SK-N-SH treated with all-trans-retinoic acid at 6 μM for 48 hours (cell line): ENCODE measurements at regions not wholly inside any gene's neighbourhood (a gene's known extent, or its start where the extent isn't known, plus 50 kb on each side); places are given as distances from the start of the nearest gene placed in this dataset.

ENCODE experiments used
- ATAC-seq: fragments of 200-7000 bp; cut with Tn5 transposase; 3 replicates; pipeline ENCODE4 v1.9.1; 2020; ENCODE audit warnings: mild to moderate bottlenecking, moderate library complexity
- ARNTL ChIP-seq: fragments of 450-650 bp; formaldehyde crosslinking; IDR thresholded peaks from 2 replicates; pipeline ENCODE4 v1.5.0; 2020; ENCODE audit warnings: low read depth, mild to moderate bottlenecking, moderate library complexity, borderline replicate concordance
- BACH2 ChIP-seq: fragments of 250-450 bp; sonication (Bioruptor Pico); IDR thresholded peaks from 2 replicates; pipeline ENCODE4 v1.9.0; 2021; ENCODE audit warnings: mild to moderate bottlenecking, borderline replicate concordance
- CSDC2 ChIP-seq: fragments of 250-450 bp; sonication (Bioruptor Pico); IDR thresholded peaks from 2 replicates; pipeline ENCODE4 v1.5.0; 2020; ENCODE audit warnings: mild to moderate bottlenecking, moderate library complexity
- ESRRG ChIP-seq: fragments of 250-450 bp; sonication (Bioruptor Pico); IDR thresholded peaks from 2 replicates; pipeline ENCODE4 v1.6.1; 2021; ENCODE audit warnings: mild to moderate bottlenecking
- GLIS3 ChIP-seq: fragments of 250-450 bp; sonication (Bioruptor Pico); IDR thresholded peaks from 2 replicates; pipeline ENCODE4 v1.5.0; 2020; ENCODE audit warnings: mild to moderate bottlenecking, moderate library complexity
- ISL1 ChIP-seq: fragments of 250-450 bp; sonication (Bioruptor Pico); IDR thresholded peaks from 2 replicates; pipeline ENCODE4 v2.1.2; 2022; ENCODE audit warnings: mild to moderate bottlenecking, moderate library complexity
- OSR1 ChIP-seq: fragments of 250-450 bp; sonication (Bioruptor Pico); IDR thresholded peaks from 2 replicates; pipeline ENCODE4 v1.8.0; 2022; ENCODE audit warnings: moderate library complexity, mild to moderate bottlenecking, inconsistent platforms
- PPARA ChIP-seq: fragments of 250-450 bp; sonication (Bioruptor Pico); IDR thresholded peaks from 2 replicates; pipeline ENCODE4 v1.5.0; 2020; ENCODE audit warnings: mild to moderate bottlenecking, borderline replicate concordance
- RARB ChIP-seq: fragments of 250-450 bp; sonication (Bioruptor Pico); IDR thresholded peaks from 2 replicates; pipeline ENCODE4 v1.8.0; 2021; ENCODE audit warnings: mild to moderate bottlenecking, moderate library complexity
- SNAI2 ChIP-seq: fragments of 250-450 bp; sonication (Bioruptor Pico); IDR thresholded peaks from 2 replicates; pipeline ENCODE4 v1.5.0; 2020; ENCODE audit warnings: mild to moderate bottlenecking, moderate library complexity
- TCF4 ChIP-seq: fragments of 250-450 bp; sonication (Bioruptor Pico); IDR thresholded peaks from 2 replicates; pipeline ENCODE4 v1.8.0; 2021; ENCODE audit warnings: mild to moderate bottlenecking, moderate library complexity, borderline replicate concordance
- TOX ChIP-seq: fragments of 250-450 bp; sonication (Bioruptor Pico); IDR thresholded peaks from 2 replicates; pipeline ENCODE4 v1.8.0; 2021; ENCODE audit warnings: mild to moderate bottlenecking, moderate library complexity, borderline replicate concordance
- ZC3H10 ChIP-seq: fragments of 250-450 bp; sonication (Bioruptor Pico); IDR thresholded peaks from 2 replicates; pipeline ENCODE4 v1.5.1; 2021; ENCODE audit warnings: mild to moderate bottlenecking, moderate library complexity
- ZFP3 ChIP-seq: fragments of 250-450 bp; sonication (Bioruptor Pico); IDR thresholded peaks from 2 replicates; pipeline ENCODE4 v1.5.0; 2020; ENCODE audit warnings: mild to moderate bottlenecking, moderate library complexity
- ZFP30 ChIP-seq: fragments of 450-650 bp; formaldehyde crosslinking; IDR thresholded peaks from 2 replicates; pipeline ENCODE4 v1.5.0; 2022; ENCODE audit warnings: mild to moderate bottlenecking, moderate library complexity
- ZNF565 ChIP-seq: fragments of 450-650 bp; formaldehyde crosslinking; conservative IDR thresholded peaks from 2 replicates; pipeline ENCODE4 v1.5.0; 2020; ENCODE audit warnings: low read depth, mild to moderate bottlenecking, moderate library complexity
- ZNF70 ChIP-seq: fragments of 450-650 bp; formaldehyde crosslinking; IDR thresholded peaks from 2 replicates; pipeline ENCODE4 v1.5.0; 2020; ENCODE audit warnings: mild to moderate bottlenecking, moderate library complexity
- ZNF8 ChIP-seq: fragments of 450-650 bp; formaldehyde crosslinking; IDR thresholded peaks from 2 replicates; pipeline ENCODE4 v1.5.0; 2020; ENCODE audit warnings: mild to moderate bottlenecking, moderate library complexity
- TF ChIP-seq, protein P1 (sequence below): fragments of 250-450 bp; sonication (Bioruptor Pico); IDR thresholded peaks from 2 replicates; pipeline ENCODE4 v1.8.0; 2020; ENCODE audit warnings: mild to moderate bottlenecking, moderate library complexity, borderline replicate concordance
- TF ChIP-seq, protein P2 (sequence below): fragments of 250-450 bp; sonication (Bioruptor Pico); IDR thresholded peaks from 2 replicates; pipeline ENCODE4 v1.8.0; 2021; ENCODE audit warnings: low read depth, mild to moderate bottlenecking, moderate library complexity, borderline replicate concordance
- TF ChIP-seq, protein P3 (sequence below): fragments of 250-450 bp; sonication (Bioruptor Pico); IDR thresholded peaks from 2 replicates; pipeline ENCODE4 v1.5.1; 2020; ENCODE audit warnings: low read depth, mild to moderate bottlenecking, moderate library complexity
- TF ChIP-seq, protein P4 (sequence below): fragments of 250-450 bp; sonication (Bioruptor Pico); IDR thresholded peaks from 2 replicates; pipeline ENCODE4 v1.5.1; 2021; ENCODE audit warnings: mild to moderate bottlenecking, moderate library complexity
- TF ChIP-seq, protein P5 (sequence below): fragments of 250-450 bp; sonication (Bioruptor Pico); IDR thresholded peaks from 2 replicates; pipeline ENCODE4 v1.5.0; 2020; ENCODE audit warnings: mild to moderate bottlenecking, moderate library complexity

DNA sequence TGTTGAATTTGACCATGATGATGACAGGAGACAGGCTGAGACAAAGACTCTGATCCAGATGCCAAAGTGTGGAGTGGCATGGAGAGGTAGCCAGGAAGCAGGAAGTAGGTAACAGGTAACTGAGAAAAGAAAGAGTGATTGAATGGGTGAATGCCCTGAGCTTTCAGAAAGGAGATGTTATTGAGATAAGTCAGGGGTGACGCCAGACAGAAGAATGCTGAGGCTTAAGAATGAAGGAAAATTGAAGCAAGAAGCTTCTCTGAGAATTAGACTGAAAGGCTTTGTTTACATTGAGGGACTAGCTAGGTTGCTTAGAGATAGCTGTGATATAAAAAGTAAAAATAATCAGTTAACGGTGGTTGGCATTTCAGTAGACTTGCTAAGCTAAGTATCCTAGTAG is 165.7 kb downstream of the PSAT1 start:
- TF ChIP-seq GLIS3 (CRISPR knock-in tag) (no peak), SNAI2 (CRISPR knock-in tag) (no peak), ZC3H10 (CRISPR knock-in tag) (no peak), ESRRG (CRISPR knock-in tag) (no peak), ZNF8 (no peak), CSDC2 (CRISPR knock-in tag) (no peak), ISL1 (no peak), BACH2 (CRISPR knock-in tag) (no peak), ARNTL (CRISPR knock-in tag) (no peak), TOX (CRISPR knock-in tag) (no peak), ZNF565 (CRISPR knock-in tag) (no peak)
- TF ChIP-seq, protein P1, sequence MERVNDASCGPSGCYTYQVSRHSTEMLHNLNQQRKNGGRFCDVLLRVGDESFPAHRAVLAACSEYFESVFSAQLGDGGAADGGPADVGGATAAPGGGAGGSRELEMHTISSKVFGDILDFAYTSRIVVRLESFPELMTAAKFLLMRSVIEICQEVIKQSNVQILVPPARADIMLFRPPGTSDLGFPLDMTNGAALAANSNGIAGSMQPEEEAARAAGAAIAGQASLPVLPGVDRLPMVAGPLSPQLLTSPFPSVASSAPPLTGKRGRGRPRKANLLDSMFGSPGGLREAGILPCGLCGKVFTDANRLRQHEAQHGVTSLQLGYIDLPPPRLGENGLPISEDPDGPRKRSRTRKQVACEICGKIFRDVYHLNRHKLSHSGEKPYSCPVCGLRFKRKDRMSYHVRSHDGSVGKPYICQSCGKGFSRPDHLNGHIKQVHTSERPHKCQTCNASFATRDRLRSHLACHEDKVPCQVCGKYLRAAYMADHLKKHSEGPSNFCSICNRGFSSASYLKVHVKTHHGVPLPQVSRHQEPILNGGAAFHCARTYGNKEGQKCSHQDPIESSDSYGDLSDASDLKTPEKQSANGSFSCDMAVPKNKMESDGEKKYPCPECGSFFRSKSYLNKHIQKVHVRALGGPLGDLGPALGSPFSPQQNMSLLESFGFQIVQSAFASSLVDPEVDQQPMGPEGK (CRISPR knock-in tag): no peak
- TF ChIP-seq, protein P2, sequence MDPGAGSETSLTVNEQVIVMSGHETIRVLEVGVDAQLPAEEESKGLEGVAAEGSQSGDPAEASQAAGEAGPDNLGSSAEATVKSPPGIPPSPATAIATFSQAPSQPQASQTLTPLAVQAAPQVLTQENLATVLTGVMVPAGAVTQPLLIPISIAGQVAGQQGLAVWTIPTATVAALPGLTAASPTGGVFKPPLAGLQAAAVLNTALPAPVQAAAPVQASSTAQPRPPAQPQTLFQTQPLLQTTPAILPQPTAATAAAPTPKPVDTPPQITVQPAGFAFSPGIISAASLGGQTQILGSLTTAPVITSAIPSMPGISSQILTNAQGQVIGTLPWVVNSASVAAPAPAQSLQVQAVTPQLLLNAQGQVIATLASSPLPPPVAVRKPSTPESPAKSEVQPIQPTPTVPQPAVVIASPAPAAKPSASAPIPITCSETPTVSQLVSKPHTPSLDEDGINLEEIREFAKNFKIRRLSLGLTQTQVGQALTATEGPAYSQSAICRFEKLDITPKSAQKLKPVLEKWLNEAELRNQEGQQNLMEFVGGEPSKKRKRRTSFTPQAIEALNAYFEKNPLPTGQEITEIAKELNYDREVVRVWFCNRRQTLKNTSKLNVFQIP (CRISPR knock-in tag): no peak
- TF ChIP-seq, protein P3, sequence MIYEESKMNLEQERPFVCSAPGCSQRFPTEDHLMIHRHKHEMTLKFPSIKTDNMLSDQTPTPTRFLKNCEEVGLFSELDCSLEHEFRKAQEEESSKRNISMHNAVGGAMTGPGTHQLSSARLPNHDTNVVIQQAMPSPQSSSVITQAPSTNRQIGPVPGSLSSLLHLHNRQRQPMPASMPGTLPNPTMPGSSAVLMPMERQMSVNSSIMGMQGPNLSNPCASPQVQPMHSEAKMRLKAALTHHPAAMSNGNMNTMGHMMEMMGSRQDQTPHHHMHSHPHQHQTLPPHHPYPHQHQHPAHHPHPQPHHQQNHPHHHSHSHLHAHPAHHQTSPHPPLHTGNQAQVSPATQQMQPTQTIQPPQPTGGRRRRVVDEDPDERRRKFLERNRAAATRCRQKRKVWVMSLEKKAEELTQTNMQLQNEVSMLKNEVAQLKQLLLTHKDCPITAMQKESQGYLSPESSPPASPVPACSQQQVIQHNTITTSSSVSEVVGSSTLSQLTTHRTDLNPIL (CRISPR knock-in tag): no peak
- ATAC-seq: no peak

DNA sequence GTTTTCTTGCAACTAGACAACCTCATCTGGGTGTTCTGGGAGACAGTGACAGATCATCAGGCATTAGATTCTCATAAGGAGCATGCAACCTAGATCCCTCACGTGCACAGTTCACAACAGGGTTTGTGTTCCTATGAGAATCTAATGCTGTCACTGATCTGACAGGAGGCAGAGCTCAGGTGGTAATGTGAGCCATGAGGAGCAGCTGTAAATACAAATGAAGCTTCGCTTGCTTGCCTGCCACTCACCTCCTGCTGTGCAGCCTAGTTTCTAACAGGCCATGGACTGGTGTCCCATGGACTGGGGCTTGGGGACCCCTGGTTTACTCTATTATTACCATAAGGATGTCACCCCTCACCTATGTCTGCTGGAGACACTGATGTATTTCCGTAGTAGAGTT is 166.8 kb downstream of the PSAT1 start:
- TF ChIP-seq SNAI2 (CRISPR knock-in tag) (no peak), ZNF8 (no peak), OSR1 (CRISPR knock-in tag) (no peak), PPARA (no peak), TCF4 (no peak), ARNTL (CRISPR knock-in tag) (no peak), TOX (CRISPR knock-in tag) (no peak), ISL1 (no peak), CSDC2 (CRISPR knock-in tag) (no peak), ZNF565 (CRISPR knock-in tag) (no peak), RARB (CRISPR knock-in tag) (no peak)
- TF ChIP-seq, protein P1 (CRISPR knock-in tag): no peak
- TF ChIP-seq, protein P3 (CRISPR knock-in tag): no peak
- no peak for ATAC-seq

DNA sequence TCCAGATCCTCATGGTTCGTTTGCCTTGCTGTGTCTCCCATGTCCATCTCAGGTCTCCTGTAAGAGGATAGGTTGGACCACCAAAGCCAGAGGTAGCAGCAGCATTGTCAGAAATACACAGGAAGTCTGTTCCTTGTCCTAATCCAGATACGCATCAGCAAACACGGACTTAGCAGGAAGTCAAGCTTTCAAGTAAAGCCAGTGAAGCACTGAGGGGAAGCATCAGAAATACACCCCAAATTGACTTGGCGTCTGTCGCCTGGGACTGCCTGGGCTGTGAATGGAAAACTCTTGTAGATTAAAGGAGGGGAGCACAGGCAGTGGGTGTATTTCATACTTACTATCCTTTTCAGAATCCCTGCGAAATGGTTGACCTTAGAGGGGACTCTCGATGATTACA is 171.3 kb downstream of the PSAT1 start:
- no peak for ATAC-seq
- TF ChIP-seq, protein P4, sequence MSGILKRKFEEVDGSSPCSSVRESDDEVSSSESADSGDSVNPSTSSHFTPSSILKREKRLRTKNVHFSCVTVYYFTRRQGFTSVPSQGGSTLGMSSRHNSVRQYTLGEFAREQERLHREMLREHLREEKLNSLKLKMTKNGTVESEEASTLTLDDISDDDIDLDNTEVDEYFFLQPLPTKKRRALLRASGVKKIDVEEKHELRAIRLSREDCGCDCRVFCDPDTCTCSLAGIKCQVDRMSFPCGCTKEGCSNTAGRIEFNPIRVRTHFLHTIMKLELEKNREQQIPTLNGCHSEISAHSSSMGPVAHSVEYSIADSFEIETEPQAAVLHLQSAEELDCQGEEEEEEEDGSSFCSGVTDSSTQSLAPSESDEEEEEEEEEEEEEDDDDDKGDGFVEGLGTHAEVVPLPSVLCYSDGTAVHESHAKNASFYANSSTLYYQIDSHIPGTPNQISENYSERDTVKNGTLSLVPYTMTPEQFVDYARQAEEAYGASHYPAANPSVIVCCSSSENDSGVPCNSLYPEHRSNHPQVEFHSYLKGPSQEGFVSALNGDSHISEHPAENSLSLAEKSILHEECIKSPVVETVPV (CRISPR knock-in tag): no peak
- TF ChIP-seq CSDC2 (CRISPR knock-in tag) (no peak), ZNF565 (CRISPR knock-in tag) (no peak), GLIS3 (CRISPR knock-in tag) (no peak), ZNF8 (no peak), RARB (CRISPR knock-in tag) (no peak), ZFP3 (CRISPR knock-in tag) (no peak), ARNTL (CRISPR knock-in tag) (no peak), ZNF70 (no peak), ESRRG (CRISPR knock-in tag) (no peak), ZFP30 (CRISPR knock-in tag) (no peak), OSR1 (CRISPR knock-in tag) (no peak)
- TF ChIP-seq, protein P3 (CRISPR knock-in tag): no peak
- TF ChIP-seq, protein P5, sequence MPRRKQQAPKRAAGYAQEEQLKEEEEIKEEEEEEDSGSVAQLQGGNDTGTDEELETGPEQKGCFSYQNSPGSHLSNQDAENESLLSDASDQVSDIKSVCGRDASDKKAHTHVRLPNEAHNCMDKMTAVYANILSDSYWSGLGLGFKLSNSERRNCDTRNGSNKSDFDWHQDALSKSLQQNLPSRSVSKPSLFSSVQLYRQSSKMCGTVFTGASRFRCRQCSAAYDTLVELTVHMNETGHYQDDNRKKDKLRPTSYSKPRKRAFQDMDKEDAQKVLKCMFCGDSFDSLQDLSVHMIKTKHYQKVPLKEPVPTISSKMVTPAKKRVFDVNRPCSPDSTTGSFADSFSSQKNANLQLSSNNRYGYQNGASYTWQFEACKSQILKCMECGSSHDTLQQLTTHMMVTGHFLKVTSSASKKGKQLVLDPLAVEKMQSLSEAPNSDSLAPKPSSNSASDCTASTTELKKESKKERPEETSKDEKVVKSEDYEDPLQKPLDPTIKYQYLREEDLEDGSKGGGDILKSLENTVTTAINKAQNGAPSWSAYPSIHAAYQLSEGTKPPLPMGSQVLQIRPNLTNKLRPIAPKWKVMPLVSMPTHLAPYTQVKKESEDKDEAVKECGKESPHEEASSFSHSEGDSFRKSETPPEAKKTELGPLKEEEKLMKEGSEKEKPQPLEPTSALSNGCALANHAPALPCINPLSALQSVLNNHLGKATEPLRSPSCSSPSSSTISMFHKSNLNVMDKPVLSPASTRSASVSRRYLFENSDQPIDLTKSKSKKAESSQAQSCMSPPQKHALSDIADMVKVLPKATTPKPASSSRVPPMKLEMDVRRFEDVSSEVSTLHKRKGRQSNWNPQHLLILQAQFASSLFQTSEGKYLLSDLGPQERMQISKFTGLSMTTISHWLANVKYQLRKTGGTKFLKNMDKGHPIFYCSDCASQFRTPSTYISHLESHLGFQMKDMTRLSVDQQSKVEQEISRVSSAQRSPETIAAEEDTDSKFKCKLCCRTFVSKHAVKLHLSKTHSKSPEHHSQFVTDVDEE (CRISPR knock-in tag): no peak
